ENCODE measurements at regions not wholly inside any gene's neighbourhood (a gene's known extent, or its start where the extent isn't known, plus 50 kb on each side); places are given as distances from the start of the nearest gene placed in this dataset.

DNA sequence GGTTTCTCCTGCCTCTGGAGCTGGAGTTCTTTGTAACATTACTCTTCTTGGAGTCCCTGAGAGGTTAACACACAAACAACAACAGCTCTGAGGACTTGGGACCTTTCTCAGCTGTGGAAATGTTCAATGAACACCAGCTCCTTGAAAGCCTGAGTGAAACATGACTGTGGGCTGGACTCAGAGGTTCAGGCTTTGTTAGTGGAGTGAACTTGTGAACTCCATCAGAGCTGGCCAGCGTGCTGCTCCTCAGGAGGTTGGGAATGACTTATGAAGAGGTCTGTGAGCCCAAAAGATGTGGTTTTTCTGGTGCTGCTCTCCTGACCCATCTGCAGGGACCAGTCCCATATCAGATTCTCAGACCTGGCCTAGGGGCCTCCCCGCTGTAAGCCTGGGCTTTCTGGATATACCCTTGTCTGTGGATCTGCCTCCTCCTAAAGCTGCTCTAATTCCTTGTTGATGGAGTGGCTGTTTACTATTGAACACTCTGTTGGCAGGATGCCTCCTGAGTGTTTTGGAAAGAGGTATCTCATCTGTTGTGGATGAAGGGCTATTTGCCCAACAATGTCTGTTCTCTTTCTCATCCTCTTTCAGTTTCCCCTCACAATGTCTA is 170.0 kb upstream of the GDNF start:
- Mint-ChIP-seq H3K36me3 (no peaks in the 10 kb centered on the region), H3K4me1 (no peaks in the 10 kb centered on the region), H3K27me3 (peaks cover 0 to 3% of the 10 kb centered on the region in 2 donors), H3K4me3 (no peak overlapping the region), H3K27ac (no peak overlapping the region), H3K9me3 (peaks cover 0 to 6% (median 0%) of the 10 kb centered on the region in 5 donors)
- Histone ChIP-seq H3K9me3 (ENCODE audit: low read length) (no peaks in the 10 kb centered on the region), H3K27me3 (ENCODE audit: insufficient read depth, low read length, poor library complexity, severe bottlenecking) (no peaks in the 10 kb centered on the region), H3K27ac (ENCODE audit: low read depth, low read length) (no peak overlapping the region), H3K36me3 (ENCODE audit: insufficient read depth, low read length) (no peaks in the 10 kb centered on the region), H3K4me1 (ENCODE audit: insufficient read depth, low read length) (no peaks in the 10 kb centered on the region), H3K4me3 (ENCODE audit: low read length) (no peak overlapping the region)
- POLR2A ChIA-PET: no interaction called here
- CTCF ChIA-PET: interaction anchor here (1.3 kb wide), 1 partner anchor 10 kb away, joined by 3 read pairs; no protein-coding TSS in a partner anchor
- no peak for DNase-seq

DNA sequence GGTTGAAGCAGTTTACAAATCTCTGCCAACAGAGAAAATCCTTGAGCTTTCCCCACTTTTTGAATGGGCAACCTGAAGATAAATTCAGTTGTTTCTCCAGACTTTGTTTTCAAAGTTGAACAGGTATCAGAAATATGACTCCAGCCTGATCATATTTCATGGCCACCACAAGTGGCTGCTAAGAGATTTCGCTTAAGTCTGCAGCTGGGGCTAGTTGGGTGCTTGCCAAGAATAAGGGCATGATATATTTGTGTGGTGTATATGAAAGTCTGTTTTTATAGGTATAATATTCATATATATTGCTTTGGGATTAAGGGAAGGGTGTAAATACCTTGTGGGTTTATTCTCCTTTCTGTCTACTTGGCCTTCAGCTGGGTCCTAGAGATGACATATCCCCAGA is 168.4 kb upstream of the GDNF start:
- Mint-ChIP-seq H3K4me1 (no peaks in the 10 kb centered on the region), H3K27me3 (peaks cover 2 to 3% of the 10 kb centered on the region in 2 donors), H3K36me3 (no peaks in the 10 kb centered on the region), H3K9me3 (peaks cover 0 to 6% (median 0%) of the 10 kb centered on the region in 5 donors), H3K27ac (no peak overlapping the region), H3K4me3 (no peak overlapping the region)
- CTCF ChIA-PET: no interaction called here
- POLR2A ChIA-PET: no interaction called here
- Histone ChIP-seq H3K9me3 (ENCODE audit: low read length) (no peaks in the 10 kb centered on the region), H3K4me1 (ENCODE audit: insufficient read depth, low read length) (no peaks in the 10 kb centered on the region), H3K36me3 (ENCODE audit: insufficient read depth, low read length) (no peaks in the 10 kb centered on the region), H3K4me3 (ENCODE audit: low read length) (no peak overlapping the region), H3K27me3 (ENCODE audit: insufficient read depth, low read length, poor library complexity, severe bottlenecking) (no peaks in the 10 kb centered on the region), H3K27ac (ENCODE audit: low read depth, low read length) (no peak overlapping the region)
- DNase-seq: no peak

DNA sequence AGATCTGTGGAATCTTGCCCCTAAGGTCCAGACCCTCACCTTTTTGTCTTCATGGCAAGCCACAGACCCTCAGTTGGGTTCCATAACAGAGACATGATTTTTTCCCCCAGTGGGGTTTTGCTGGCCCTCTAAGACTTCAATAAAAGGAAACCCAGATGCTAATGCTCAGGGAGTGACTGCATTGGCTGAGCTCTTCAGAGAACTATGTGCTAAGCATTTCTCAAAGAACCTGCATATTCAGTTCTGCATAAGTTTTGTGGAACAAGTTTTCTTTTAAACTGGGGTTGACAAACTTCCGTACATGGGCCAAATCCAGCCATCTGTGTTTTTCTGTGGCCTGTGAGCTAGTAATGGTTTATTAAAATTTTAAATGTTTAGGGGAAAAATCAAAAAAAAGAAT is 159.8 kb upstream of the GDNF start:
- H3K27ac Mint-ChIP-seq: no peak overlapping the region
- H3K27me3 ChIP-seq (ENCODE audit: insufficient read depth, low read length, poor library complexity, severe bottlenecking): no peaks in the 10 kb centered on the region

DNA sequence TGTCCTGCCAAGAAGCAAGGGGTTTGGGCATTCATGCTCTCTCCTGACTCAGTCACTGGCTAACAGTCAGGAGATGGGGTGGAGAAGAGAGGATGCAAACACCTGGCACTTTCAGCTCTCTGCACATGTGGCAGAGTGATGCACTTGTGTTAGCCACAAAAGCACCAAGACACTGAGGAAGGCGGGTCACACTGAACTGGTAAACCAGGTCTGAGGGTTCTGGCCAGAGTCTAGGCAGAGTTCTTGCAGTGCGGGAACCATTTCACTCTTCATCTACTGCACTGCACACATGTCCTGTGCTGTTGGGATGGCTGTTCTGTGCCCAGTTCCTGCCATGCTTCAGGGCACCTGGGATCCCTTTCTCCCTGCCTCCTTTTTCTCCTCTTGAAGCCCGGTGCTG is 157.1 kb upstream of the GDNF start:
- peaks cover 0 to 3% (median 0%) of the 10 kb centered on the region in 5 donors for H3K9me3 Mint-ChIP-seq
- H3K27ac Mint-ChIP-seq: no peak overlapping the region

More for the DNA sequence above, 159.8 kb upstream of the GDNF start:
- no peaks in the 10 kb centered on the region for H3K36me3 ChIP-seq (ENCODE audit: insufficient read depth, low read length)
- DNase-seq: no peak
- no peaks in the 10 kb centered on the region for H3K9me3 ChIP-seq (ENCODE audit: low read length)
- no peaks in the 10 kb centered on the region for H3K4me1 Mint-ChIP-seq
- H3K36me3 Mint-ChIP-seq: no peaks in the 10 kb centered on the region
- H3K4me3 ChIP-seq (ENCODE audit: low read length): no peak overlapping the region
- H3K9me3 Mint-ChIP-seq: peaks cover 0 to 6% (median 0%) of the 10 kb centered on the region in 5 donors
- no peaks in the 10 kb centered on the region for H3K4me1 ChIP-seq (ENCODE audit: insufficient read depth, low read length)
- H3K27me3 Mint-ChIP-seq: peaks cover 0 to 4% of the 10 kb centered on the region in 2 donors
- CTCF ChIA-PET: interaction anchor here (1.0 kb wide), 1 partner anchor 10 kb away, joined by 3 read pairs; no protein-coding TSS in a partner anchor
- POLR2A ChIA-PET: no interaction called here
- H3K4me3 Mint-ChIP-seq: no peak overlapping the region
- no peak overlapping the region for H3K27ac ChIP-seq (ENCODE audit: low read depth, low read length)

GRCh38 chr5:37994729-37995128 is 154.9 kb upstream of the GDNF start:
- Histone ChIP-seq H3K9me3 (ENCODE audit: low read length) (no peaks in the 10 kb centered on the region), H3K27ac (ENCODE audit: low read depth, low read length) (no peak overlapping the region), H3K27me3 (ENCODE audit: insufficient read depth, low read length, poor library complexity, severe bottlenecking) (no peaks in the 10 kb centered on the region), H3K4me1 (ENCODE audit: insufficient read depth, low read length) (no peaks in the 10 kb centered on the region), H3K36me3 (ENCODE audit: insufficient read depth, low read length) (no peaks in the 10 kb centered on the region), H3K4me3 (ENCODE audit: low read length) (no peak overlapping the region)
- H3K27me3 Mint-ChIP-seq: peaks cover 0 to 2% of the 10 kb centered on the region in 2 donors
- CTCF ChIA-PET: no interaction called here
- no peaks in the 10 kb centered on the region for H3K4me1 Mint-ChIP-seq
- DNase-seq: no peak
- POLR2A ChIA-PET: no interaction called here
- no peak overlapping the region for H3K27ac Mint-ChIP-seq
- no peaks in the 10 kb centered on the region for H3K36me3 Mint-ChIP-seq
- no peak overlapping the region for H3K4me3 Mint-ChIP-seq
- peaks cover 0 to 3% (median 0%) of the 10 kb centered on the region in 5 donors for H3K9me3 Mint-ChIP-seq

More for the DNA sequence above, 157.1 kb upstream of the GDNF start:
- H3K36me3 ChIP-seq (ENCODE audit: insufficient read depth, low read length): no peaks in the 10 kb centered on the region
- no peaks in the 10 kb centered on the region for H3K9me3 ChIP-seq (ENCODE audit: low read length)
- no peaks in the 10 kb centered on the region for H3K4me1 Mint-ChIP-seq
- ChIA-PET CTCF (no interaction called here), POLR2A (no interaction called here)
- H3K4me3 ChIP-seq (ENCODE audit: low read length): no peak overlapping the region
- no peaks in the 10 kb centered on the region for H3K36me3 Mint-ChIP-seq
- H3K4me1 ChIP-seq (ENCODE audit: insufficient read depth, low read length): no peaks in the 10 kb centered on the region
- no peak for DNase-seq
- H3K27me3 Mint-ChIP-seq: peaks cover 0 to 2% of the 10 kb centered on the region in 2 donors
- H3K27me3 ChIP-seq (ENCODE audit: insufficient read depth, low read length, poor library complexity, severe bottlenecking): no peaks in the 10 kb centered on the region
- H3K4me3 Mint-ChIP-seq: no peak overlapping the region
- H3K27ac ChIP-seq (ENCODE audit: low read depth, low read length): no peak overlapping the region

GRCh38 chr5:37991301-37992299 is 151.8 kb upstream of the GDNF start:
- no peaks in the 10 kb centered on the region for H3K9me3 ChIP-seq (ENCODE audit: low read length)
- CTCF ChIA-PET: no interaction called here
- H3K4me3 ChIP-seq (ENCODE audit: low read length): no peak overlapping the region
- Mint-ChIP-seq H3K27ac (no peak overlapping the region), H3K27me3 (no peaks in the 10 kb centered on the region), H3K4me1 (no peaks in the 10 kb centered on the region), H3K9me3 (peaks cover 0 to 3% (median 0%) of the 10 kb centered on the region in 5 donors), H3K4me3 (no peak overlapping the region), H3K36me3 (no peaks in the 10 kb centered on the region)
- H3K4me1 ChIP-seq (ENCODE audit: insufficient read depth, low read length): no peaks in the 10 kb centered on the region
- no peak overlapping the region for H3K27ac ChIP-seq (ENCODE audit: low read depth, low read length)
- POLR2A ChIA-PET: no interaction called here
- no peak for DNase-seq
- no peaks in the 10 kb centered on the region for H3K36me3 ChIP-seq (ENCODE audit: insufficient read depth, low read length)
- H3K27me3 ChIP-seq (ENCODE audit: insufficient read depth, low read length, poor library complexity, severe bottlenecking): no peaks in the 10 kb centered on the region

GRCh38 chr5:37989884-37990283 is 150.0 kb upstream of the GDNF start:
- H3K9me3 ChIP-seq (ENCODE audit: low read length): no peaks in the 10 kb centered on the region
- DNase-seq: no peak
- no peak overlapping the region for H3K27ac Mint-ChIP-seq
- no peaks in the 10 kb centered on the region for H3K36me3 Mint-ChIP-seq
- peaks cover 0 to 2% (median 0%) of the 10 kb centered on the region in 5 donors for H3K9me3 Mint-ChIP-seq
- POLR2A ChIA-PET: no interaction called here
- no peaks in the 10 kb centered on the region for H3K27me3 ChIP-seq (ENCODE audit: insufficient read depth, low read length, poor library complexity, severe bottlenecking)
- no peak overlapping the region for H3K4me3 ChIP-seq (ENCODE audit: low read length)
- CTCF ChIA-PET: no interaction called here
- H3K36me3 ChIP-seq (ENCODE audit: insufficient read depth, low read length): no peaks in the 10 kb centered on the region
- H3K4me1 ChIP-seq (ENCODE audit: insufficient read depth, low read length): no peaks in the 10 kb centered on the region
- H3K4me1 Mint-ChIP-seq: no peaks in the 10 kb centered on the region
- no peaks in the 10 kb centered on the region for H3K27me3 Mint-ChIP-seq
- no peak overlapping the region for H3K4me3 Mint-ChIP-seq
- H3K27ac ChIP-seq (ENCODE audit: low read depth, low read length): no peak overlapping the region

- H3K27ac Mint-ChIP-seq: no peak overlapping the region
- no peak overlapping the region for H3K27ac ChIP-seq (ENCODE audit: low read depth, low read length)
- no peaks in the 10 kb centered on the region for H3K9me3 Mint-ChIP-seq
- H3K27me3 ChIP-seq (ENCODE audit: insufficient read depth, low read length, poor library complexity, severe bottlenecking): no peaks in the 10 kb centered on the region
- no peak overlapping the region for H3K4me3 ChIP-seq (ENCODE audit: low read length)
- no peaks in the 10 kb centered on the region for H3K4me1 ChIP-seq (ENCODE audit: insufficient read depth, low read length)
- H3K4me3 Mint-ChIP-seq: no peak overlapping the region
- no peaks in the 10 kb centered on the region for H3K4me1 Mint-ChIP-seq
- POLR2A ChIA-PET: no interaction called here
- no peaks in the 10 kb centered on the region for H3K27me3 Mint-ChIP-seq
- no peak for DNase-seq
- H3K36me3 Mint-ChIP-seq: no peaks in the 10 kb centered on the region
- CTCF ChIA-PET: no interaction called here
- no peaks in the 10 kb centered on the region for H3K36me3 ChIP-seq (ENCODE audit: insufficient read depth, low read length)
- no peaks in the 10 kb centered on the region for H3K9me3 ChIP-seq (ENCODE audit: low read length)
Measured at GRCh38 chr5:37988454-37989046, 148.7 kb upstream of the GDNF start.

Measured in CD8-positive, alpha-beta memory T cell (primary cell).